ENCODE measurements at regions not wholly inside any gene's neighbourhood (a gene's known extent, or its start where the extent isn't known, plus 50 kb on each side); places are given as distances from the start of the nearest gene placed in this dataset.

DNA sequence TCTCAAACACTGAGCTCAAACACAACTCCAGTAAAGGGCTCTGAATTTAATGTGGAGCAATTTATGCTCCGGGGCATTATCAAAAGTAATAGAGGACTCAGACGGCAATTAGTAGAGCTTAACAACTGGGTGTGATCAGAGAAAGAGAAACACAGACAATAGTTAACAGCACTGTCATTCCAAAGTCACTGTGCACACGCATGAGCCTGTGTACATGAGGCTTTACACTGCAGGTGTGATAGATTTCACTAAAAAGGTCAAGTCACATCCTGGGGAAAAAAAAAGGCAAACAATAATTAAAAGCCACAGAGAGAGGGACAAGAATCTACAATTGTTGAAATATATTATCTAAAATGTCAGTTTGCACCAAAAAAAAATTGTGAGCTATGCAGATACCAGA lies 956.5 kb downstream of the CDH18 start:
- TF ChIP-seq, protein P1, sequence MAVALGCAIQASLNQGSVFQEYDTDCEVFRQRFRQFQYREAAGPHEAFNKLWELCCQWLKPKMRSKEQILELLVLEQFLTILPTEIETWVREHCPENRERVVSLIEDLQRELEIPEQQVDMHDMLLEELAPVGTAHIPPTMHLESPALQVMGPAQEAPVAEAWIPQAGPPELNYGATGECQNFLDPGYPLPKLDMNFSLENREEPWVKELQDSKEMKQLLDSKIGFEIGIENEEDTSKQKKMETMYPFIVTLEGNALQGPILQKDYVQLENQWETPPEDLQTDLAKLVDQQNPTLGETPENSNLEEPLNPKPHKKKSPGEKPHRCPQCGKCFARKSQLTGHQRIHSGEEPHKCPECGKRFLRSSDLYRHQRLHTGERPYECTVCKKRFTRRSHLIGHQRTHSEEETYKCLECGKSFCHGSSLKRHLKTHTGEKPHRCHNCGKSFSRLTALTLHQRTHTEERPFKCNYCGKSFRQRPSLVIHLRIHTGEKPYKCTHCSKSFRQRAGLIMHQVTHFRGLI (CRISPR knock-in tag; IDR thresholded peaks at IDR 0.05): no peak
- TF ChIP-seq, protein P2, sequence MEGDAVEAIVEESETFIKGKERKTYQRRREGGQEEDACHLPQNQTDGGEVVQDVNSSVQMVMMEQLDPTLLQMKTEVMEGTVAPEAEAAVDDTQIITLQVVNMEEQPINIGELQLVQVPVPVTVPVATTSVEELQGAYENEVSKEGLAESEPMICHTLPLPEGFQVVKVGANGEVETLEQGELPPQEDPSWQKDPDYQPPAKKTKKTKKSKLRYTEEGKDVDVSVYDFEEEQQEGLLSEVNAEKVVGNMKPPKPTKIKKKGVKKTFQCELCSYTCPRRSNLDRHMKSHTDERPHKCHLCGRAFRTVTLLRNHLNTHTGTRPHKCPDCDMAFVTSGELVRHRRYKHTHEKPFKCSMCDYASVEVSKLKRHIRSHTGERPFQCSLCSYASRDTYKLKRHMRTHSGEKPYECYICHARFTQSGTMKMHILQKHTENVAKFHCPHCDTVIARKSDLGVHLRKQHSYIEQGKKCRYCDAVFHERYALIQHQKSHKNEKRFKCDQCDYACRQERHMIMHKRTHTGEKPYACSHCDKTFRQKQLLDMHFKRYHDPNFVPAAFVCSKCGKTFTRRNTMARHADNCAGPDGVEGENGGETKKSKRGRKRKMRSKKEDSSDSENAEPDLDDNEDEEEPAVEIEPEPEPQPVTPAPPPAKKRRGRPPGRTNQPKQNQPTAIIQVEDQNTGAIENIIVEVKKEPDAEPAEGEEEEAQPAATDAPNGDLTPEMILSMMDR (IDR thresholded peaks at IDR 0.05 in 2 of 3, conservative IDR thresholded peaks at IDR 0.05 in 1 of 3; ENCODE audit: insufficient read depth in 2 of 3, low read depth in 1 of 3, low read length in 3 of 3): no peak
- TF ChIP-seq NRF1 (conservative IDR thresholded peaks at IDR 0.05 in 1 of 2, IDR thresholded peaks at IDR 0.05 in 1 of 2) (no peak), POLR2AphosphoS5 (IDR thresholded peaks at IDR 0.05; ENCODE audit: control insufficient read depth, insufficient read depth, low read depth, low read length) (no peak), EHMT2 (IDR thresholded peaks at IDR 0.05) (no peak)
